ENCODE measurements at regions not wholly inside any gene's neighbourhood (a gene's known extent, or its start where the extent isn't known, plus 50 kb on each side); places are given as distances from the start of the nearest gene placed in this dataset.

DNA sequence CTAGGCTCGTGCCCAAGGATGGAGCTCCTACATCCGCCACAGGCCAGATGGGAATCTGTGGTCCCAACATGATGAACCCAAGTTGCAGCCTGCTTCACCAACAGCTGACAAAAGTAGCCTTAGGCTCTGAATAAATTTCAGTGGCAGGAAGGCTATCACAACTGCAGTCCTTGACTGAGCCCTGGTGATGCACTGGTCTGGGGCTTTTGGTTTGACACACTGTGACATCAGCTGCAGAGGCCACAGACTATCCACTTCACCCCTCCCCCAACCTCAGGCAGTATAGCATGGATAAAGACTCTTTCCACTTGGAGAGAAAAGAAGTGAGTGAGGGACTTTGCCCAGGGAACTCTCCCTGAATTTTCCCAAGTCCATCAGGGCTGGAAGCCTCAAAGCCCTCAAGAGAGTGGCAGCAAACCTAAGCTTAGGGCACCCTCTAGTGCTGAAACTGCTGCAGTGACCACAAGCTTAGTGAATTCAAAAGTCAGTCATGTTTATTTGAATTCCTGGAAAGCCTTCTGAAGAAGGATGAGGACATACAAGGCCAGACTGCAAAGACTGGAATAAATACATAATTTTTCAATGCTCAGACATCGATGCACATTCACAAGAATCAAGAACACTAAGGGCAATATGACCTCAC is 135.0 kb upstream of the TENT5D start (continued):
- TF ChIP-seq ELK1 (IDR thresholded peaks at IDR 0.05; ENCODE audit: low read depth, low read length) (no peak), SRF (IDR thresholded peaks at IDR 0.05; ENCODE audit: low read depth in 2 of 2, low read length in 2 of 2) (no peak)

DNA sequence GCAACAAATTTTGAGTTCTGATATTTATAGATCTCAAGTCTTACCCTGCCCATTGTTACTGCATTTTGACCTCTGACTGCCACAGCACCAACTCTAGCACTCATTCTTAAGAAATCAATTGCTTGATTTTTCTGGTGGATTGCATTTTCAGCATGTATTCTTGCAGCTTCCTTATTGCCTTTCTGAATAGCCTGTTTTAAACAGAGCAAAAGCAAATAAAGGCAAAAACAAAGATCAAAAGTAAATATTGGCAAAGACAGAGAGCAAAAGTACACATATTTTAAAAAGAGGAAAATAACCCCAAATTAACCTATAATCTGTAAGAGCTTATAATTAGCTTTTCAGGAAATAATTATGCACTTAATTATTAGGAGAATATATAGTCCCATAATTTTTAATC is 129.4 kb upstream of the TENT5D start:
- DNase-seq (ENCODE audit: low read depth, low spot score) (no peak), FAIRE-seq (no peak), ATAC-seq (no peak)
- H3K4me2 ChIP-seq (ENCODE audit: control insufficient read depth, insufficient read depth): no peak overlapping the region
- ChIA-PET POLR2A (no interaction called here), SMC1A (ENCODE audit: uncharacterized antibody, unreplicated experiment) (no interaction called here), CTCF (no interaction called here), RAD21 (ENCODE audit: unreplicated experiment) (no interaction called here)
- no peak overlapping the region for H3K9ac ChIP-seq (ENCODE audit: control insufficient read depth, insufficient read depth, low read length)
- H3K27ac ChIP-seq (ENCODE audit: control insufficient read depth, insufficient read depth): no peak overlapping the region
- no peaks in the 10 kb centered on the region for H3K36me3 ChIP-seq (ENCODE audit: control insufficient read depth in 2 of 2, insufficient read depth in 2 of 2, low read length in 1 of 2)
- intact Hi-C loops (cut with micrococcal nuclease; ENCODE audit: unreplicated experiment): no loop called here
- no peaks in the 10 kb centered on the region for H3K27me3 ChIP-seq (replicated peaks in 1 of 2; ENCODE audit: control insufficient read depth in 2 of 2, insufficient read depth in 2 of 2, low read length in 1 of 2)
- no peak overlapping the region for H3K4me3 ChIP-seq
- no peaks in the 10 kb centered on the region for H3K9me3 ChIP-seq (replicated peaks; ENCODE audit: control insufficient read depth, insufficient read depth, low read length)
- no peak overlapping the region for H2AFZ ChIP-seq (ENCODE audit: control insufficient read depth, low read depth, low read length)
- H3K4me1 ChIP-seq (ENCODE audit: control insufficient read depth, insufficient read depth, low read length): no peaks in the 10 kb centered on the region
- BruUV-seq (replicated peaks): no TSS peak
- H4K20me1 ChIP-seq (ENCODE audit: control insufficient read depth, insufficient read depth): no peaks in the 10 kb centered on the region
- in situ Hi-C loops (cut with MboI): no loop called here
- no peak for TF ChIP-seq DPF2 (IDR thresholded peaks at IDR 0.05)
- TF ChIP-seq, protein P1, sequence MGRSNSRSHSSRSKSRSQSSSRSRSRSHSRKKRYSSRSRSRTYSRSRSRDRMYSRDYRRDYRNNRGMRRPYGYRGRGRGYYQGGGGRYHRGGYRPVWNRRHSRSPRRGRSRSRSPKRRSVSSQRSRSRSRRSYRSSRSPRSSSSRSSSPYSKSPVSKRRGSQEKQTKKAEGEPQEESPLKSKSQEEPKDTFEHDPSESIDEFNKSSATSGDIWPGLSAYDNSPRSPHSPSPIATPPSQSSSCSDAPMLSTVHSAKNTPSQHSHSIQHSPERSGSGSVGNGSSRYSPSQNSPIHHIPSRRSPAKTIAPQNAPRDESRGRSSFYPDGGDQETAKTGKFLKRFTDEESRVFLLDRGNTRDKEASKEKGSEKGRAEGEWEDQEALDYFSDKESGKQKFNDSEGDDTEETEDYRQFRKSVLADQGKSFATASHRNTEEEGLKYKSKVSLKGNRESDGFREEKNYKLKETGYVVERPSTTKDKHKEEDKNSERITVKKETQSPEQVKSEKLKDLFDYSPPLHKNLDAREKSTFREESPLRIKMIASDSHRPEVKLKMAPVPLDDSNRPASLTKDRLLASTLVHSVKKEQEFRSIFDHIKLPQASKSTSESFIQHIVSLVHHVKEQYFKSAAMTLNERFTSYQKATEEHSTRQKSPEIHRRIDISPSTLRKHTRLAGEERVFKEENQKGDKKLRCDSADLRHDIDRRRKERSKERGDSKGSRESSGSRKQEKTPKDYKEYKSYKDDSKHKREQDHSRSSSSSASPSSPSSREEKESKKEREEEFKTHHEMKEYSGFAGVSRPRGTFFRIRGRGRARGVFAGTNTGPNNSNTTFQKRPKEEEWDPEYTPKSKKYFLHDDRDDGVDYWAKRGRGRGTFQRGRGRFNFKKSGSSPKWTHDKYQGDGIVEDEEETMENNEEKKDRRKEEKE (IDR thresholded peaks at IDR 0.05): no peak
- TF ChIP-seq BRCA1 (IDR thresholded peaks at IDR 0.05; ENCODE audit: low read depth, low read length): no peak
- no peak for TF ChIP-seq POLR2A (IDR thresholded peaks at IDR 0.05; ENCODE audit: low read depth, low read length)
- TF ChIP-seq ATF7 (IDR thresholded peaks at IDR 0.05; ENCODE audit: low read depth): no peak
- TF ChIP-seq, protein P2, sequence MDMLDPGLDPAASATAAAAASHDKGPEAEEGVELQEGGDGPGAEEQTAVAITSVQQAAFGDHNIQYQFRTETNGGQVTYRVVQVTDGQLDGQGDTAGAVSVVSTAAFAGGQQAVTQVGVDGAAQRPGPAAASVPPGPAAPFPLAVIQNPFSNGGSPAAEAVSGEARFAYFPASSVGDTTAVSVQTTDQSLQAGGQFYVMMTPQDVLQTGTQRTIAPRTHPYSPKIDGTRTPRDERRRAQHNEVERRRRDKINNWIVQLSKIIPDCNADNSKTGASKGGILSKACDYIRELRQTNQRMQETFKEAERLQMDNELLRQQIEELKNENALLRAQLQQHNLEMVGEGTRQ (IDR thresholded peaks at IDR 0.05; ENCODE audit: borderline replicate concordance, low read depth, low read length): no peak
- no peak for TF ChIP-seq PML (IDR thresholded peaks at IDR 0.05; ENCODE audit: low read length)
- no peak for TF ChIP-seq WRNIP1 (IDR thresholded peaks at IDR 0.05; ENCODE audit: borderline replicate concordance, low read depth, low read length)
- TF ChIP-seq, protein P3, sequence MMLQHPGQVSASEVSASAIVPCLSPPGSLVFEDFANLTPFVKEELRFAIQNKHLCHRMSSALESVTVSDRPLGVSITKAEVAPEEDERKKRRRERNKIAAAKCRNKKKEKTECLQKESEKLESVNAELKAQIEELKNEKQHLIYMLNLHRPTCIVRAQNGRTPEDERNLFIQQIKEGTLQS (IDR thresholded peaks at IDR 0.05; ENCODE audit: borderline replicate concordance, extremely low read depth, low read depth, low read length): no peak
- no peak for TF ChIP-seq ZNF274 (IDR thresholded peaks at IDR 0.05; ENCODE audit: insufficient read depth, insufficient read length)
- no peak for TF ChIP-seq POLR2AphosphoS5 (IDR thresholded peaks at IDR 0.05; ENCODE audit: low read length)
- TF ChIP-seq, protein P4, sequence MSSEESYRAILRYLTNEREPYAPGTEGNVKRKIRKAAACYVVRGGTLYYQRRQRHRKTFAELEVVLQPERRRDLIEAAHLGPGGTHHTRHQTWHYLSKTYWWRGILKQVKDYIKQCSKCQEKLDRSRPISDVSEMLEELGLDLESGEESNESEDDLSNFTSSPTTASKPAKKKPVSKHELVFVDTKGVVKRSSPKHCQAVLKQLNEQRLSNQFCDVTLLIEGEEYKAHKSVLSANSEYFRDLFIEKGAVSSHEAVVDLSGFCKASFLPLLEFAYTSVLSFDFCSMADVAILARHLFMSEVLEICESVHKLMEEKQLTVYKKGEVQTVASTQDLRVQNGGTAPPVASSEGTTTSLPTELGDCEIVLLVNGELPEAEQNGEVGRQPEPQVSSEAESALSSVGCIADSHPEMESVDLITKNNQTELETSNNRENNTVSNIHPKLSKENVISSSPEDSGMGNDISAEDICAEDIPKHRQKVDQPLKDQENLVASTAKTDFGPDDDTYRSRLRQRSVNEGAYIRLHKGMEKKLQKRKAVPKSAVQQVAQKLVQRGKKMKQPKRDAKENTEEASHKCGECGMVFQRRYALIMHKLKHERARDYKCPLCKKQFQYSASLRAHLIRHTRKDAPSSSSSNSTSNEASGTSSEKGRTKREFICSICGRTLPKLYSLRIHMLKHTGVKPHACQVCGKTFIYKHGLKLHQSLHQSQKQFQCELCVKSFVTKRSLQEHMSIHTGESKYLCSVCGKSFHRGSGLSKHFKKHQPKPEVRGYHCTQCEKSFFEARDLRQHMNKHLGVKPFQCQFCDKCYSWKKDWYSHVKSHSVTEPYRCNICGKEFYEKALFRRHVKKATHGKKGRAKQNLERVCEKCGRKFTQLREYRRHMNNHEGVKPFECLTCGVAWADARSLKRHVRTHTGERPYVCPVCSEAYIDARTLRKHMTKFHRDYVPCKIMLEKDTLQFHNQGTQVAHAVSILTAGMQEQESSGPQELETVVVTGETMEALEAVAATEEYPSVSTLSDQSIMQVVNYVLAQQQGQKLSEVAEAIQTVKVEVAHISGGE (CRISPR knock-in tag; IDR thresholded peaks at IDR 0.05): no peak
- no peak for TF ChIP-seq MTA2 (IDR thresholded peaks at IDR 0.05; ENCODE audit: low read depth)
- no peaks in the 10 kb centered on the region for H3K79me2 ChIP-seq (ENCODE audit: control insufficient read depth, insufficient read depth, low read length)

All from GM12878 (cell line).